GM21529 (cell line): ENCODE measurements at regions not wholly inside any gene's neighbourhood (a gene's known extent, or its start where the extent isn't known, plus 50 kb on each side); places are given as distances from the start of the nearest gene placed in this dataset.
"Not testable (repeated sequence)": the region's sequence is repeated elsewhere in the genome, so short reads cannot be mapped to it uniquely, and the experiment has no call there.

Experiments
- ATAC-seq: cut with Tn5 transposase; IDR thresholded peaks from one replicate; pipeline ENCODE4 v1.9.1; 2021; ENCODE audit not compliant: unreplicated experiment

- no peak for ATAC-seq
Measured at GRCh38 chr3:94323596-94323995, 260.7 kb downstream of the NSUN3 start.

GRCh38 chr3:94331831-94332230 lies 269.0 kb downstream of the NSUN3 start:
- no peak for ATAC-seq

- no peak for ATAC-seq
Measured at GRCh38 chr3:94336046-94336753, 273.3 kb downstream of the NSUN3 start.

- ATAC-seq = no peak
Measured at GRCh38 chr3:94345101-94345500, 282.2 kb downstream of the NSUN3 start.

GRCh38 chr3:94349310-94349878 lies 286.5 kb downstream of the NSUN3 start:
- no peak for ATAC-seq

GRCh38 chr3:94356581-94356980 lies 293.7 kb downstream of the NSUN3 start:
- no peak for ATAC-seq

- no peak for ATAC-seq
Measured at GRCh38 chr3:94359996-94360395, 297.1 kb downstream of the NSUN3 start.

- no peak for ATAC-seq
Measured at GRCh38 chr3:94360987-94361386, 298.1 kb downstream of the NSUN3 start.

- ATAC-seq = no peak
Measured at GRCh38 chr3:94362393-94362792, 299.5 kb downstream of the NSUN3 start.

- ATAC-seq = no peak
Measured at GRCh38 chr3:94365006-94365405, 302.1 kb downstream of the NSUN3 start.

- no peak for ATAC-seq
Measured at GRCh38 chr3:94372026-94372425, 309.2 kb downstream of the NSUN3 start.

GRCh38 chr3:94373456-94373855 lies 310.6 kb downstream of the NSUN3 start:
- no peak for ATAC-seq

- no peak for ATAC-seq
Measured at GRCh38 chr3:94374439-94375161, 311.7 kb downstream of the NSUN3 start.

- ATAC-seq = not testable (repeated sequence)
Measured at GRCh38 chr3:94377123-94377696, 314.3 kb downstream of the NSUN3 start.

GRCh38 chr3:94377863-94378262 lies 315.0 kb downstream of the NSUN3 start:
- not testable (repeated sequence) for ATAC-seq

GRCh38 chr3:94378322-94378721 lies 315.5 kb downstream of the NSUN3 start:
- no peak for ATAC-seq

GRCh38 chr3:94379264-94379663 lies 316.4 kb downstream of the NSUN3 start:
- no peak for ATAC-seq

GRCh38 chr3:94394885-94395284 lies 332.0 kb downstream of the NSUN3 start:
- ATAC-seq = no peak

GRCh38 chr3:94395851-94396250 lies 333.0 kb downstream of the NSUN3 start:
- ATAC-seq = no peak

- no peak for ATAC-seq
Measured at GRCh38 chr3:94398036-94398435, 335.2 kb downstream of the NSUN3 start.

- ATAC-seq = no peak
Measured at GRCh38 chr3:94401466-94401865, 338.6 kb downstream of the NSUN3 start.

- ATAC-seq = no peak
Measured at GRCh38 chr3:94402126-94402525, 339.3 kb downstream of the NSUN3 start.
